GM19025 (cell line): ENCODE measurements at regions not wholly inside any gene's neighbourhood (a gene's known extent, or its start where the extent isn't known, plus 50 kb on each side); places are given as distances from the start of the nearest gene placed in this dataset.
"Not testable (repeated sequence)": the region's sequence is repeated elsewhere in the genome, so short reads cannot be mapped to it uniquely, and the experiment has no call there.

Experiments
- ATAC-seq: cut with Tn5 transposase; IDR thresholded peaks from one replicate; pipeline ENCODE4 v1.9.1; 2021; ENCODE audit warnings: mild to moderate bottlenecking, low read depth, moderate library complexity; ENCODE audit not compliant: unreplicated experiment

- no peak for ATAC-seq
These were observed 560.0 kb downstream of the ADCYAP1 start for GRCh38 chr18:1464444-1465217.

- ATAC-seq, result no peak
These were observed 561.4 kb downstream of the ADCYAP1 start for GRCh38 chr18:1466035-1466434.

- no peak for ATAC-seq
These were observed 562.8 kb downstream of the ADCYAP1 start for GRCh38 chr18:1467461-1467964.

- ATAC-seq, result no peak
These were observed 563.9 kb downstream of the ADCYAP1 start for GRCh38 chr18:1468550-1468949.

- no peak for ATAC-seq
These were observed 571.2 kb downstream of the ADCYAP1 start for GRCh38 chr18:1475867-1476266.

- ATAC-seq, result no peak
These were observed 575.6 kb downstream of the ADCYAP1 start for GRCh38 chr18:1480309-1480708.

- no peak for ATAC-seq
These were observed 576.9 kb downstream of the ADCYAP1 start for GRCh38 chr18:1481577-1481976.

- no peak for ATAC-seq
These were observed 578.7 kb downstream of the ADCYAP1 start for GRCh38 chr18:1483385-1483784.

GRCh38 chr18:1487457-1487856 lies 582.8 kb downstream of the ADCYAP1 start:
- ATAC-seq, result no peak

- ATAC-seq, result no peak
These were observed 583.7 kb downstream of the ADCYAP1 start for GRCh38 chr18:1488394-1488793.

GRCh38 chr18:1488957-1489356 lies 584.3 kb downstream of the ADCYAP1 start:
- ATAC-seq, result no peak

- ATAC-seq, result no peak
These were observed 590.7 kb downstream of the ADCYAP1 start for GRCh38 chr18:1495387-1495786.

- ATAC-seq, result no peak
These were observed 591.4 kb downstream of the ADCYAP1 start for GRCh38 chr18:1496096-1496495.

- ATAC-seq, result no peak
These were observed 593.5 kb downstream of the ADCYAP1 start for GRCh38 chr18:1498216-1498615.

- ATAC-seq, result no peak
These were observed 594.6 kb downstream of the ADCYAP1 start for GRCh38 chr18:1499265-1499664.

- ATAC-seq, result no peak
These were observed 599.2 kb downstream of the ADCYAP1 start for GRCh38 chr18:1503847-1504246.

- no peak for ATAC-seq
These were observed 601.2 kb downstream of the ADCYAP1 start for GRCh38 chr18:1505856-1506255.

- ATAC-seq, result no peak
These were observed 606.0 kb downstream of the ADCYAP1 start for GRCh38 chr18:1510542-1511179.

GRCh38 chr18:1511619-1512311 lies 607.1 kb downstream of the ADCYAP1 start:
- ATAC-seq, result no peak

GRCh38 chr18:1513519-1513918 lies 608.8 kb downstream of the ADCYAP1 start:
- no peak for ATAC-seq

GRCh38 chr18:1521588-1522248 lies 617.0 kb downstream of the ADCYAP1 start:
- ATAC-seq, result not testable (repeated sequence)
